ENCODE measurements at regions not wholly inside any gene's neighbourhood (a gene's known extent, or its start where the extent isn't known, plus 50 kb on each side); places are given as distances from the start of the nearest gene placed in this dataset.

DNA sequence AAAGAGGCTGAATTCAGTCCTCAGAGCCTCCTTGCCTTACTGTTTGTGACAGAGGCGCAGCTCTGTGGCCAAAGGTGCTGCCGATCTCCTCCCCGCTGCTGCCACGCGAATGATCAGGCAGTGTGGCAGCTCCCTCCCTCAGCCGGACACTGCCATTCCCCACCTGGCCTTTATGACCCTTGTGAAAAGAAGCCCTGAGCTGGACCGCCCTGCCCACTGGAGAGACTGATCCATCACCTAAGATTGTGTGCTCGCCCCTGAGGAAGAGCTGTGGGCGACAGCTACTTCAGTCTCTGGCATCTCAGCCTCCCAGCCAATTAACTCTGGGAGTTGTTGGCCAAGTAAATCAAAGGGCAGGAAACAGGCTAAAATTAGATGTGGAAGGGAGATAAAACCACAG lies 90.9 kb downstream of the CARTPT start:
- no peak for TF ChIP-seq TCF12 (IDR thresholded peaks at IDR 0.05; ENCODE audit: low read depth)
- no peak for TF ChIP-seq USF1 (IDR thresholded peaks at IDR 0.05)
- TF ChIP-seq YY1 (IDR thresholded peaks at IDR 0.05; ENCODE audit: low read depth), result no peak
- TF ChIP-seq FOXM1 (IDR thresholded peaks at IDR 0.05; ENCODE audit: borderline replicate concordance, low read depth), result no peak
- TF ChIP-seq TEAD4 (IDR thresholded peaks at IDR 0.05), result no peak
- TF ChIP-seq EP300 (IDR thresholded peaks at IDR 0.05; ENCODE audit: borderline replicate concordance), result no peak
- no peak for TF ChIP-seq REST (IDR thresholded peaks at IDR 0.05; ENCODE audit: low read depth)
- TF ChIP-seq CEBPB (IDR thresholded peaks at IDR 0.05), result no peak

- TF ChIP-seq RAD21 (IDR thresholded peaks at IDR 0.05; ENCODE audit: low read depth) (no peak), MAX (IDR thresholded peaks at IDR 0.05) (no peak), REST (IDR thresholded peaks at IDR 0.05; ENCODE audit: low read depth) (no peak), ZBTB7A (IDR thresholded peaks at IDR 0.05; ENCODE audit: low read depth) (no peak), CREB1 (IDR thresholded peaks at IDR 0.05; ENCODE audit: low read depth) (no peak), USF1 (IDR thresholded peaks at IDR 0.05) (no peak), TCF12 (IDR thresholded peaks at IDR 0.05; ENCODE audit: low read depth) (no peak), FOXM1 (IDR thresholded peaks at IDR 0.05; ENCODE audit: borderline replicate concordance, low read depth) (no peak), EGR1 (IDR thresholded peaks at IDR 0.05) (no peak), YY1 (IDR thresholded peaks at IDR 0.05; ENCODE audit: low read depth) (no peak), TEAD4 (IDR thresholded peaks at IDR 0.05) (no peak)
These were observed 91.6 kb downstream of the CARTPT start for GRCh38 chr5:71810471-71811195.

GRCh38 chr5:71811779-71812178 lies 92.7 kb downstream of the CARTPT start:
- TF ChIP-seq TAF1 (IDR thresholded peaks at IDR 0.05; ENCODE audit: low read depth) (no peak), CEBPB (IDR thresholded peaks at IDR 0.05) (no peak), USF1 (IDR thresholded peaks at IDR 0.05) (no peak), RAD21 (IDR thresholded peaks at IDR 0.05; ENCODE audit: low read depth) (no peak), TCF12 (IDR thresholded peaks at IDR 0.05; ENCODE audit: low read depth) (no peak), ZBTB7A (IDR thresholded peaks at IDR 0.05; ENCODE audit: low read depth) (no peak), CREB1 (IDR thresholded peaks at IDR 0.05; ENCODE audit: low read depth) (no peak), EGR1 (IDR thresholded peaks at IDR 0.05) (no peak), REST (IDR thresholded peaks at IDR 0.05; ENCODE audit: low read depth) (no peak), MAX (IDR thresholded peaks at IDR 0.05) (no peak), TEAD4 (IDR thresholded peaks at IDR 0.05) (no peak), EP300 (IDR thresholded peaks at IDR 0.05; ENCODE audit: borderline replicate concordance) (no peak), NFIC (IDR thresholded peaks at IDR 0.05) (no peak), FOXM1 (IDR thresholded peaks at IDR 0.05; ENCODE audit: borderline replicate concordance, low read depth) (no peak)

GRCh38 chr5:71816307-71816706 lies 97.2 kb downstream of the CARTPT start:
- no peak for TF ChIP-seq FOXM1 (IDR thresholded peaks at IDR 0.05; ENCODE audit: borderline replicate concordance, low read depth)
- TF ChIP-seq MAX (IDR thresholded peaks at IDR 0.05), result no peak
- TF ChIP-seq RAD21 (IDR thresholded peaks at IDR 0.05; ENCODE audit: low read depth), result no peak
- no peak for TF ChIP-seq CREB1 (IDR thresholded peaks at IDR 0.05; ENCODE audit: low read depth)
- TF ChIP-seq NFIC (IDR thresholded peaks at IDR 0.05), result no peak
- TF ChIP-seq YY1 (IDR thresholded peaks at IDR 0.05; ENCODE audit: low read depth), result no peak
- TF ChIP-seq REST (IDR thresholded peaks at IDR 0.05; ENCODE audit: low read depth), result no peak
- no peak for TF ChIP-seq EGR1 (IDR thresholded peaks at IDR 0.05)
- TF ChIP-seq TEAD4 (IDR thresholded peaks at IDR 0.05), result no peak
- no peak for TF ChIP-seq TAF1 (IDR thresholded peaks at IDR 0.05; ENCODE audit: low read depth)
